Loucy (cell line): ENCODE measurements at regions not wholly inside any gene's neighbourhood (a gene's known extent, or its start where the extent isn't known, plus 50 kb on each side); places are given as distances from the start of the nearest gene placed in this dataset.
"Not testable (repeated sequence)": the region's sequence is repeated elsewhere in the genome, so short reads cannot be mapped to it uniquely, and the experiment has no call there.

Source experiments
- EZH2phosphoT487 ChIP-seq: fragments of 200-600 bp; IDR thresholded peaks from 2 replicates; pipeline ENCODE4 v1.6.1; 2018; ENCODE audit warnings: antibody characterized with exemption, mild to moderate bottlenecking, moderate library complexity, borderline replicate concordance
- TF ChIP-seq, protein P1 (sequence below): fragments of 200-600 bp; sonication (generic); conservative IDR thresholded peaks from 2 replicates; pipeline ENCODE4 v1.5.1; 2014; ENCODE audit warnings: mild to moderate bottlenecking, antibody characterized with exemption, low read length

DNA sequence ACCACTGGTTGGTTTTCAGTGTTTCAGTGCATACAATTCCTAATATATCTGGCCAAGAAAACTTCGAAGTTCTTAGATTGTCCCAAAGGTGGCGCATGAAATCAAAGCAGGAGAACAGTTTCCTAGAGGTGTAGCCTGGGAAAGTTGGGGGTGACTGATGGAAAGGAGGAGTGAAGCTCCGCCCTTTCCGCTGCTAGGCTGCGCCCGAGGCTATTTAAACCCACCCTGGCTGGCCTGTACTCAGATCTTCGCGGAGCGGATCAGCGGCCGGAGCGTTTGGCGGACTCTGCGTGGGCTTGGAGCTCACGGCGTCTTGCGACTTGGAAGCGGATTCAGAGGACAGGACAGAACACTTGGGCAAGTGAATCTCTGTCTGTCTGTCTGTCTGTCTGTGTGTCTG lies 328.7 kb downstream of the CWH43 start:
- TF ChIP-seq, protein P1, sequence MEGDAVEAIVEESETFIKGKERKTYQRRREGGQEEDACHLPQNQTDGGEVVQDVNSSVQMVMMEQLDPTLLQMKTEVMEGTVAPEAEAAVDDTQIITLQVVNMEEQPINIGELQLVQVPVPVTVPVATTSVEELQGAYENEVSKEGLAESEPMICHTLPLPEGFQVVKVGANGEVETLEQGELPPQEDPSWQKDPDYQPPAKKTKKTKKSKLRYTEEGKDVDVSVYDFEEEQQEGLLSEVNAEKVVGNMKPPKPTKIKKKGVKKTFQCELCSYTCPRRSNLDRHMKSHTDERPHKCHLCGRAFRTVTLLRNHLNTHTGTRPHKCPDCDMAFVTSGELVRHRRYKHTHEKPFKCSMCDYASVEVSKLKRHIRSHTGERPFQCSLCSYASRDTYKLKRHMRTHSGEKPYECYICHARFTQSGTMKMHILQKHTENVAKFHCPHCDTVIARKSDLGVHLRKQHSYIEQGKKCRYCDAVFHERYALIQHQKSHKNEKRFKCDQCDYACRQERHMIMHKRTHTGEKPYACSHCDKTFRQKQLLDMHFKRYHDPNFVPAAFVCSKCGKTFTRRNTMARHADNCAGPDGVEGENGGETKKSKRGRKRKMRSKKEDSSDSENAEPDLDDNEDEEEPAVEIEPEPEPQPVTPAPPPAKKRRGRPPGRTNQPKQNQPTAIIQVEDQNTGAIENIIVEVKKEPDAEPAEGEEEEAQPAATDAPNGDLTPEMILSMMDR = not testable (repeated sequence)
- TF ChIP-seq EZH2phosphoT487 = not testable (repeated sequence)
